Choroid plexus epithelial cell (primary cell): ENCODE measurements at regions not wholly inside any gene's neighbourhood (a gene's known extent, or its start where the extent isn't known, plus 50 kb on each side); places are given as distances from the start of the nearest gene placed in this dataset.

Experiments used
- DNase-seq: peaks from one replicate; pipeline ENCODE4 v3.0.0-alpha.2; 2010; ENCODE audit warnings: low read depth
- H3K4me3 ChIP-seq: 2 replicates; pipeline ENCODE4 v1.5.1; 2011; ENCODE audit warnings: low read depth, mild to moderate bottlenecking, control low read depth, low read length, moderate library complexity
- TF ChIP-seq, protein P1 (sequence below): conservative IDR thresholded peaks from 2 replicates; pipeline ENCODE4 v1.5.1; 2011; ENCODE audit warnings: low read depth, mild to moderate bottlenecking, control low read depth, inconsistent platforms, low read length, moderate library complexity

GRCh38 chr18:42231796-42232195 lies 276.8 kb downstream of the PIK3C3 start:
- TF ChIP-seq, protein P1, sequence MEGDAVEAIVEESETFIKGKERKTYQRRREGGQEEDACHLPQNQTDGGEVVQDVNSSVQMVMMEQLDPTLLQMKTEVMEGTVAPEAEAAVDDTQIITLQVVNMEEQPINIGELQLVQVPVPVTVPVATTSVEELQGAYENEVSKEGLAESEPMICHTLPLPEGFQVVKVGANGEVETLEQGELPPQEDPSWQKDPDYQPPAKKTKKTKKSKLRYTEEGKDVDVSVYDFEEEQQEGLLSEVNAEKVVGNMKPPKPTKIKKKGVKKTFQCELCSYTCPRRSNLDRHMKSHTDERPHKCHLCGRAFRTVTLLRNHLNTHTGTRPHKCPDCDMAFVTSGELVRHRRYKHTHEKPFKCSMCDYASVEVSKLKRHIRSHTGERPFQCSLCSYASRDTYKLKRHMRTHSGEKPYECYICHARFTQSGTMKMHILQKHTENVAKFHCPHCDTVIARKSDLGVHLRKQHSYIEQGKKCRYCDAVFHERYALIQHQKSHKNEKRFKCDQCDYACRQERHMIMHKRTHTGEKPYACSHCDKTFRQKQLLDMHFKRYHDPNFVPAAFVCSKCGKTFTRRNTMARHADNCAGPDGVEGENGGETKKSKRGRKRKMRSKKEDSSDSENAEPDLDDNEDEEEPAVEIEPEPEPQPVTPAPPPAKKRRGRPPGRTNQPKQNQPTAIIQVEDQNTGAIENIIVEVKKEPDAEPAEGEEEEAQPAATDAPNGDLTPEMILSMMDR: no peak

GRCh38 chr18:42233908-42234307 lies 278.9 kb downstream of the PIK3C3 start:
- no peak for DNase-seq
- no peak overlapping the region for H3K4me3 ChIP-seq
- TF ChIP-seq, protein P1: no peak

More at GRCh38 chr18:42231796-42232195, 276.8 kb downstream of the PIK3C3 start:
- no peak for DNase-seq
- H3K4me3 ChIP-seq: no peak overlapping the region

DNA sequence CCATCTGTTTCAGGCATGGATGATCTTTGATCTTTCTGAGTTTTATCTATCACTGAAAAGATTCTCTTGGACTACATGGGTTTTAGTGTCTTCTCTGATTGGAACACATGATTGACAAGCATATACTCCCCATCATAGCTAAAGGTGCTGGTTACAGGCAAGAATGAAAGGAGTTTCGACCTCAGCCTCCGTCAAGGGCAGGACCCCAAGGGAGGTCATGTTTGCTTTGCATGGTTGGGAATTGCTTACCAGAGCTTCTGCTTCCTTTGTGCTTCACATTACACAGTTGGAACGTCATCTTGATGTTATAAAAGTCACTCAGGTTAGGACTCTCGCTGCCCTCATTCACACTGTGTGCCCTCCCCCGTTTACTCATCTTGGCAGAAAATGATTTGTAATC lies 287.7 kb downstream of the PIK3C3 start:
- DNase-seq: no peak
- TF ChIP-seq, protein P1: no peak
- H3K4me3 ChIP-seq: no peak overlapping the region

DNA sequence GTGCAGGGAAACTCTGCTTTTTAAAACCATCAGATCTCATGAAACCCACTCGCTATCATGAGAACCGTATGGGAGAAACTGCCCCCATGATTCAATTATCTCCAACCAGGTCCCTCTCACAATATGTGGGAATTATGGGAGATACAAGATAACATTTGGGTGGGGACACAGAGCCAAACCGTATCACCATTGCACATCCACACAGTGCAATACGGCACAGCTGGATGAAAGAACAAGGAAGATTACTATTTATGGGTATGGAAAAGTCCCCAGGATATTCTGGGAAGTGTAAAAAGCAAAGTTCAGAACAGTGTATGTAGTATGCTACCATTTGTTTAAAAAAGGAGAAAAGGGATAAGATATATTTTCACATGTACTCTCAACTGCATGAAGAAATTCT lies 290.1 kb downstream of the PIK3C3 start:
- no peak overlapping the region for H3K4me3 ChIP-seq
- no peak for DNase-seq
- TF ChIP-seq, protein P1: no peak

DNA sequence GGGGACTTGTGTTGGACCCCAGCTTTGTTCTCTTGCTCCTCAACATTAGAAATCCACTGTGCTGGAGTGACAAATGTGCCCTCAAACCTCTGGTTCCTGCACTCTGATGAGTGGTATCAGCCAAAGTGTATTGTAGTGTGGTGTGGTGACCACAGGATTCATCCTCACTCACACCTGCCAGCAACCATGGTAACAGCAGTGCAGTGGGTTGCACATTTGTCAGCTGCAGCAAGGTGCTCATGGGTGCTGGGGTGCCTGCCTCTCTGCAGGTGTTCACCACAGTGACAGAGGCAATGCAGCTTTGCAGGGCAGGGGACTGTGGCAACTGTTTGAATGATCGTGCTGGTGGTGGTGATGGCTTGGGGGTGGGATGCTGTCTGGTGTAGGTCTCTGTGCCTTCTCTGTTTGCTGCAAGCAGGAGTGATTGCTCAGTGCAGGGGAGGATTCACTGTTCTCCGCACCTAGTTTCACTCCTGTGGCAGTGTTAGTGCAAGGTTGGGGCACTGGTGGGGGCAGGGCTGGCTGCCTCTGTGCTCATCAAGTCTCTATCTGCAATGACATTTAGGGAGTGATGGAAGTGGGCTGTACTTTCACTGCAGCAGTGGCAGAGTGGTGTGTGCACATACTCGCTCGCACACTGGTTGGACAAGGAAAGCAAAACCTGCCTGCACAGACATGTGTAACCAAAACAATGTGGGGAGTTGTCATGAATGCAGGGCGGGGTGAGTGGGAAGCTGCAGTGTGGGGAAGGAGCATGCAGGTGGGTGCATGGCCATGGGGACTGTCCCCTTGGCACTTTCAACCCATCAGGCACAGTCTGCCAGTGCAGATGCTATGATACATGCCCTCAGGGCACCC lies 301.1 kb downstream of the PIK3C3 start:
- TF ChIP-seq, protein P1: no peak
- no peak overlapping the region for H3K4me3 ChIP-seq
- DNase-seq: no peak

GRCh38 chr18:42258301-42258965 lies 303.4 kb downstream of the PIK3C3 start:
- no peak overlapping the region for H3K4me3 ChIP-seq
- TF ChIP-seq, protein P1: no peak
- no peak for DNase-seq

- TF ChIP-seq, protein P1: no peak
- no peak overlapping the region for H3K4me3 ChIP-seq
- no peak for DNase-seq
Measured at GRCh38 chr18:42261731-42262130, 306.7 kb downstream of the PIK3C3 start.
